BLaER1 (cell line): ENCODE measurements at regions not wholly inside any gene's neighbourhood (a gene's known extent, or its start where the extent isn't known, plus 50 kb on each side); places are given as distances from the start of the nearest gene placed in this dataset.
"Not testable (repeated sequence)": the region's sequence is repeated elsewhere in the genome, so short reads cannot be mapped to it uniquely, and the experiment has no call there.

Experiments used
- H3K27ac ChIP-seq: shearing (Covaris generic); formaldehyde crosslinking; 2 replicates; pipeline ENCODE4 v1.8.1; 2022
- H3K27me3 ChIP-seq: shearing (Covaris generic); formaldehyde crosslinking; 2 replicates; pipeline ENCODE4 v1.8.1; 2022
- H3K36me3 ChIP-seq: shearing (Covaris generic); formaldehyde crosslinking; 2 replicates; pipeline ENCODE4 v1.8.1; 2022
- H3K4me1 ChIP-seq: shearing (Covaris generic); formaldehyde crosslinking; 2 replicates; pipeline ENCODE4 v1.8.1; 2022
- H3K4me2 ChIP-seq: shearing (Covaris generic); formaldehyde crosslinking; 2 replicates; pipeline ENCODE4 v1.8.1; 2022
- H3K4me3 ChIP-seq: shearing (Covaris generic); formaldehyde crosslinking; 2 replicates; pipeline ENCODE4 v1.8.1; 2022
- H3K9ac ChIP-seq: shearing (Covaris generic); formaldehyde crosslinking; 2 replicates; pipeline ENCODE4 v1.8.1; 2022
- H3K9me3 ChIP-seq: shearing (Covaris generic); formaldehyde crosslinking; 2 replicates; pipeline ENCODE4 v1.8.1; 2022
- H4K20me1 ChIP-seq: shearing (Covaris generic); formaldehyde crosslinking; 2 replicates; pipeline ENCODE4 v1.8.1; 2022
- Cebpa-rat ChIP-seq: shearing (Covaris generic); IDR thresholded peaks from 2 replicates; pipeline ENCODE4 v1.8.1; 2022

GRCh38 chr10:78096486-78096885, 62.8 kb downstream of the RPS24 start:
- H3K9me3 ChIP-seq, H4K20me1 ChIP-seq, H3K9ac ChIP-seq, H3K4me1 ChIP-seq, H3K27me3 ChIP-seq, H3K4me3 ChIP-seq, H3K27ac ChIP-seq, H3K4me2 ChIP-seq, H3K36me3 ChIP-seq: not testable (repeated sequence)

GRCh38 chr10:78102593-78102992, 68.9 kb downstream of the RPS24 start:
- peaks cover 61% of the 10 kb centered on the region for H3K9me3 ChIP-seq
- H3K27ac ChIP-seq = not testable (repeated sequence)

GRCh38 chr10:78109210-78109609, 75.5 kb downstream of the RPS24 start:
- TF ChIP-seq Cebpa-rat = no peak
- Histone ChIP-seq H3K27ac (no peak overlapping the region), H3K4me1 (no peaks in the 10 kb centered on the region), H4K20me1 (no peaks in the 10 kb centered on the region), H3K4me2 (no peak overlapping the region), H3K9ac (no peak overlapping the region), H3K9me3 (peaks cover 46% of the 10 kb centered on the region), H3K36me3 (no peaks in the 10 kb centered on the region), H3K4me3 (no peak overlapping the region), H3K27me3 (no peaks in the 10 kb centered on the region)

More at GRCh38 chr10:78102593-78102992, 68.9 kb downstream of the RPS24 start:
- not testable (repeated sequence) for H3K36me3 ChIP-seq, H3K4me3 ChIP-seq, H3K4me2 ChIP-seq, H3K4me1 ChIP-seq, H4K20me1 ChIP-seq, H3K9ac ChIP-seq, H3K27me3 ChIP-seq

GRCh38 chr10:78115135-78115853, 81.6 kb downstream of the RPS24 start:
- Histone ChIP-seq H3K4me1 (no peaks in the 10 kb centered on the region), H3K4me2 (no peak overlapping the region), H3K27me3 (no peaks in the 10 kb centered on the region), H3K4me3 (no peak overlapping the region), H3K9me3 (no peaks in the 10 kb centered on the region), H4K20me1 (no peaks in the 10 kb centered on the region), H3K27ac (no peak overlapping the region), H3K36me3 (no peaks in the 10 kb centered on the region), H3K9ac (no peak overlapping the region)
- no peak for TF ChIP-seq Cebpa-rat

- Histone ChIP-seq H3K4me1 (no peaks in the 10 kb centered on the region), H3K27ac (no peak overlapping the region), H3K4me2 (no peak overlapping the region), H4K20me1 (no peaks in the 10 kb centered on the region), H3K36me3 (no peaks in the 10 kb centered on the region), H3K9me3 (peaks cover under 1% of the 10 kb centered on the region; the same call in 1 of the 2 replicates), H3K9ac (no peak overlapping the region), H3K4me3 (no peak overlapping the region), H3K27me3 (no peaks in the 10 kb centered on the region)
- no peak for TF ChIP-seq Cebpa-rat
Observed at GRCh38 chr10:78116361-78116760, 82.7 kb downstream of the RPS24 start.

- Histone ChIP-seq H3K36me3 (no peaks in the 10 kb centered on the region), H3K9ac (no peak overlapping the region), H3K9me3 (peaks cover 22% of the 10 kb centered on the region), H4K20me1 (no peaks in the 10 kb centered on the region), H3K4me3 (no peak overlapping the region), H3K4me1 (no peaks in the 10 kb centered on the region), H3K4me2 (no peak overlapping the region), H3K27me3 (no peaks in the 10 kb centered on the region), H3K27ac (no peak overlapping the region)
- TF ChIP-seq Cebpa-rat = no peak
Observed at GRCh38 chr10:78118591-78118990, 84.9 kb downstream of the RPS24 start.

- Histone ChIP-seq H3K27me3 (no peaks in the 10 kb centered on the region), H3K4me3 (no peak overlapping the region), H3K4me2 (no peak overlapping the region), H3K36me3 (no peaks in the 10 kb centered on the region), H3K27ac (no peak overlapping the region), H3K4me1 (no peaks in the 10 kb centered on the region), H4K20me1 (no peaks in the 10 kb centered on the region), H3K9me3 (peaks cover 22% of the 10 kb centered on the region), H3K9ac (no peak overlapping the region)
- no peak for TF ChIP-seq Cebpa-rat
Observed at GRCh38 chr10:78121801-78122200, 88.1 kb downstream of the RPS24 start.

GRCh38 chr10:78124167-78124566, 90.5 kb downstream of the RPS24 start:
- Histone ChIP-seq H3K9me3 (peaks cover 22% of the 10 kb centered on the region), H3K27me3 (no peaks in the 10 kb centered on the region), H3K4me2 (no peak overlapping the region), H3K27ac (no peak overlapping the region), H3K4me3 (no peak overlapping the region), H4K20me1 (no peaks in the 10 kb centered on the region), H3K4me1 (no peaks in the 10 kb centered on the region), H3K9ac (no peak overlapping the region), H3K36me3 (no peaks in the 10 kb centered on the region)
- TF ChIP-seq Cebpa-rat = no peak

GRCh38 chr10:78129211-78129610, 95.5 kb downstream of the RPS24 start:
- Histone ChIP-seq H3K36me3 (no peaks in the 10 kb centered on the region), H3K9ac (no peak overlapping the region), H3K27ac (no peak overlapping the region), H3K4me1 (no peaks in the 10 kb centered on the region), H3K4me3 (no peak overlapping the region), H3K9me3 (no peaks in the 10 kb centered on the region), H3K4me2 (no peak overlapping the region), H3K27me3 (no peaks in the 10 kb centered on the region), H4K20me1 (no peaks in the 10 kb centered on the region)
- no peak for TF ChIP-seq Cebpa-rat

- Histone ChIP-seq H4K20me1 (no peaks in the 10 kb centered on the region), H3K4me2 (no peak overlapping the region), H3K9me3 (no peaks in the 10 kb centered on the region), H3K27ac (no peak overlapping the region), H3K36me3 (no peaks in the 10 kb centered on the region), H3K9ac (no peak overlapping the region), H3K4me1 (no peaks in the 10 kb centered on the region), H3K4me3 (no peak overlapping the region), H3K27me3 (no peaks in the 10 kb centered on the region)
- TF ChIP-seq Cebpa-rat = no peak
Observed at GRCh38 chr10:78130966-78131710, 97.5 kb downstream of the RPS24 start.
